ENCODE measurements at regions not wholly inside any gene's neighbourhood (a gene's known extent, or its start where the extent isn't known, plus 50 kb on each side); places are given as distances from the start of the nearest gene placed in this dataset.

DNA sequence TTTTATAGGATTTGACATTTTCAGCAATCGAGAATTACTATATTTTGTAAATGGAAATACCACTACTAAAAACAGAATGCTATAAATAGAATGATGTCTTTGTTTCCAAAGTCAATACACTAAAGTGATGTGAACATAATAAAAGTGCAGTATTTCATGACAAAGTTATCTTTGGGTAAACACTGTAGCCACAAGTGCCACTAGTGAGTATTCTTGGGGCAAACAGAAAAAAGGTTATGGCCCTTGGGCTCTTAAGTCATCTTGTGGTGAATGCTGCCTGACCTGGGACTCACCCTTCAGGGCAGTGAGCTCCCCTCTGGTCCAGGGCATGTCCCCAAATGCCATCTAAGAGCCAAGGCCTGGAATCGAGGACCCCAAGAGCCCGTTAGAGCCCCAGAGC lies 99.2 kb upstream of the KYNU start:
- Histone ChIP-seq H3K36me3 (no peaks in the 10 kb centered on the region), H3K4me3 (no peak overlapping the region), H3K4me1 (no peaks in the 10 kb centered on the region), H3K27ac (no peak overlapping the region), H3K27me3 (replicated peaks in 1 of 7) (no peaks in the 10 kb centered on the region), H3K9me3 (peaks cover 0 to 25% (median 16%) of the 10 kb centered on the region in 8 donors)
- 82 to 95% (median 93%) methylated on average over 3 of the region's 3 CpGs for WGBS, 5 donors
- intact Hi-C loops (cut with DNase I; ENCODE audit: low total_unique reads), result no loop called here
- no peak for DNase-seq
- no peak for TF ChIP-seq POLR2AphosphoS5 (IDR thresholded peaks at IDR 0.05)
- TF ChIP-seq POLR2A (IDR thresholded peaks at IDR 0.05), result no peak
- TF ChIP-seq, protein P1, sequence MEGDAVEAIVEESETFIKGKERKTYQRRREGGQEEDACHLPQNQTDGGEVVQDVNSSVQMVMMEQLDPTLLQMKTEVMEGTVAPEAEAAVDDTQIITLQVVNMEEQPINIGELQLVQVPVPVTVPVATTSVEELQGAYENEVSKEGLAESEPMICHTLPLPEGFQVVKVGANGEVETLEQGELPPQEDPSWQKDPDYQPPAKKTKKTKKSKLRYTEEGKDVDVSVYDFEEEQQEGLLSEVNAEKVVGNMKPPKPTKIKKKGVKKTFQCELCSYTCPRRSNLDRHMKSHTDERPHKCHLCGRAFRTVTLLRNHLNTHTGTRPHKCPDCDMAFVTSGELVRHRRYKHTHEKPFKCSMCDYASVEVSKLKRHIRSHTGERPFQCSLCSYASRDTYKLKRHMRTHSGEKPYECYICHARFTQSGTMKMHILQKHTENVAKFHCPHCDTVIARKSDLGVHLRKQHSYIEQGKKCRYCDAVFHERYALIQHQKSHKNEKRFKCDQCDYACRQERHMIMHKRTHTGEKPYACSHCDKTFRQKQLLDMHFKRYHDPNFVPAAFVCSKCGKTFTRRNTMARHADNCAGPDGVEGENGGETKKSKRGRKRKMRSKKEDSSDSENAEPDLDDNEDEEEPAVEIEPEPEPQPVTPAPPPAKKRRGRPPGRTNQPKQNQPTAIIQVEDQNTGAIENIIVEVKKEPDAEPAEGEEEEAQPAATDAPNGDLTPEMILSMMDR (IDR thresholded peaks at IDR 0.05 in 8 of 11, conservative IDR thresholded peaks at IDR 0.05 in 3 of 11), result no peak

DNA sequence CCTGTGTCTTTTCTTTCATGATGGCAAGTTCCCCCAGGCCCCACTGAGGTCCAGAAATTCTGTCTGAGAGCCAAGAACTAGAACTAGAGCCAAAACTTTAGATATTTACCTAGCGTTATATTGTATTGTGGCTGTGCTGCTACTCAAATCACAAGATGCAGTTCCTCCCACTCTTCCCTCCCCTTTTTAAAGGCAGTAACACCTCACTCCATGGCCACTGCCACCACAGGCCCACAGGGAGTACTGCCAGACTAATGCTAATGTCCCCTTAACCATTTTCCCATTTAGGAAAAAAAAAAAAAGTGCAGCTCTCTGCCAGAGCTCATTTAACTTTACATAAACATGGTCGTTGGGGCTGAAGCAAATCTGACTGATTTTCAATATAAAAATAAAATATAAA lies 99.7 kb upstream of the KYNU start:
- DNase-seq, result no peak
- intact Hi-C loops (cut with DNase I; ENCODE audit: low total_unique reads), result no loop called here
- 72 to 85% (median 77%) methylated on average over 2 of the region's 2 CpGs for WGBS, 5 donors

DNA sequence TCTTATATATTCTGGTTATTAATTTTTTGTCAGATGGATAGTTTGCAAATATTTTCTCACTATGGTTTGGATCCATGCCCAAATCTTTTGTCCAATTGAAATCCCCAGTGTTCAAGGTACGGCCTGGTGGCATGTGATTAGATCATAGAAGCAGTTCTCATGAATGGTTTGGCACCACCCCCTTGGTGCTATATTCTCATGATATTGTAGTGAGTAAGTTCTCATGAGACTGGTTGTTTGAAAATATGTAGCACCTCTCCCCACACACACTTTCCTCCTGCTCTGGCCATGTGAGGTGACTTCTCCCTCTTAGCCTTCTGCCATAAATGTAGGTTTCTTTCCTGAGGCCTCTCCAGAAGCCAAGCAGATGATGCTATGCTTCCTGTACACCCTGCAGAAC lies 107.7 kb upstream of the KYNU start:
- TF ChIP-seq POLR2A (IDR thresholded peaks at IDR 0.05), result no peak
- TF ChIP-seq, protein P1 (IDR thresholded peaks at IDR 0.05 in 8 of 11, conservative IDR thresholded peaks at IDR 0.05 in 3 of 11), result no peak
- TF ChIP-seq POLR2AphosphoS5 (IDR thresholded peaks at IDR 0.05), result no peak
- H3K4me1 ChIP-seq, result no peaks in the 10 kb centered on the region
- DNase-seq, result no peak
- peaks cover 2 to 48% (median 34%) of the 10 kb centered on the region in 8 donors for H3K9me3 ChIP-seq
- H3K36me3 ChIP-seq, result no peaks in the 10 kb centered on the region
- intact Hi-C loops (cut with DNase I; ENCODE audit: low total_unique reads), result no loop called here
- no peak overlapping the region for H3K4me3 ChIP-seq
- no peak overlapping the region for H3K27ac ChIP-seq
- 80 to 94% (median 91%) methylated on average over 1 of the region's 1 CpG for WGBS, 5 donors
- H3K27me3 ChIP-seq (replicated peaks in 1 of 7), result no peaks in the 10 kb centered on the region

More for the DNA sequence above, 99.7 kb upstream of the KYNU start:
- no peak for TF ChIP-seq POLR2A (IDR thresholded peaks at IDR 0.05)
- no peak for TF ChIP-seq POLR2AphosphoS5 (IDR thresholded peaks at IDR 0.05)
- TF ChIP-seq, protein P1 (IDR thresholded peaks at IDR 0.05 in 8 of 11, conservative IDR thresholded peaks at IDR 0.05 in 3 of 11), result no peak
- Histone ChIP-seq H3K27me3 (replicated peaks in 1 of 7) (no peaks in the 10 kb centered on the region), H3K4me3 (no peak overlapping the region), H3K4me1 (no peaks in the 10 kb centered on the region), H3K36me3 (no peaks in the 10 kb centered on the region), H3K27ac (no peak overlapping the region), H3K9me3 (peaks cover 0 to 27% (median 16%) of the 10 kb centered on the region in 8 donors)

DNA sequence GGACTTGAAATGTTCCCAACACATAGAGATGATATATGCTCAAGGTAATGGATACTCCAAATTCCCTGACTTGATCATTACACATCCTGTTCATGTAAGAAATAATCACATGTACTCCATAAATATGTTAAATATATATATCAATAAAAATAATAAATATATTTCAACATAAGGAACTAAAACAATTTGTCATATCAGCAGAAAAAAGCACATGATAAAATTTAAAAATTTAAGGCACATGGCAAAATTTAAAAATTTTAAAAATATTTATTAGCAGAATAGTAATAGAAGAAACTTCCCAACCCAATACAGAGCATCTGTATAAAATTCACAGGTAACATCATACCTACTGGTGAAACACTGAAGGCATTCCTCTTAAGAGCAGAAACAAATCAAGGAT lies 109.6 kb upstream of the KYNU start:
- H3K36me3 ChIP-seq, result no peaks in the 10 kb centered on the region
- intact Hi-C loops (cut with DNase I; ENCODE audit: low total_unique reads), result no loop called here
- peaks cover 2 to 48% (median 42%) of the 10 kb centered on the region in 8 donors for H3K9me3 ChIP-seq
- H3K27ac ChIP-seq, result no peak overlapping the region
- TF ChIP-seq, protein P1 (IDR thresholded peaks at IDR 0.05 in 8 of 11, conservative IDR thresholded peaks at IDR 0.05 in 3 of 11), result no peak
- TF ChIP-seq POLR2AphosphoS5 (IDR thresholded peaks at IDR 0.05), result no peak
- TF ChIP-seq POLR2A (IDR thresholded peaks at IDR 0.05), result no peak
- H3K4me1 ChIP-seq, result no peaks in the 10 kb centered on the region
- H3K4me3 ChIP-seq, result no peak overlapping the region
- DNase-seq, result no peak
- H3K27me3 ChIP-seq (replicated peaks in 1 of 7), result no peaks in the 10 kb centered on the region
